IPS DF 4.7 (cell line): ENCODE measurements at regions not wholly inside any gene's neighbourhood (a gene's known extent, or its start where the extent isn't known, plus 50 kb on each side); places are given as distances from the start of the nearest gene placed in this dataset.

ENCODE experiments used
- DNase-seq: peaks from one replicate; pipeline ENCODE4 v3.0.0-alpha.2; 2013; ENCODE audit warnings: low spot score; ENCODE audit errors: extremely low read depth

DNA sequence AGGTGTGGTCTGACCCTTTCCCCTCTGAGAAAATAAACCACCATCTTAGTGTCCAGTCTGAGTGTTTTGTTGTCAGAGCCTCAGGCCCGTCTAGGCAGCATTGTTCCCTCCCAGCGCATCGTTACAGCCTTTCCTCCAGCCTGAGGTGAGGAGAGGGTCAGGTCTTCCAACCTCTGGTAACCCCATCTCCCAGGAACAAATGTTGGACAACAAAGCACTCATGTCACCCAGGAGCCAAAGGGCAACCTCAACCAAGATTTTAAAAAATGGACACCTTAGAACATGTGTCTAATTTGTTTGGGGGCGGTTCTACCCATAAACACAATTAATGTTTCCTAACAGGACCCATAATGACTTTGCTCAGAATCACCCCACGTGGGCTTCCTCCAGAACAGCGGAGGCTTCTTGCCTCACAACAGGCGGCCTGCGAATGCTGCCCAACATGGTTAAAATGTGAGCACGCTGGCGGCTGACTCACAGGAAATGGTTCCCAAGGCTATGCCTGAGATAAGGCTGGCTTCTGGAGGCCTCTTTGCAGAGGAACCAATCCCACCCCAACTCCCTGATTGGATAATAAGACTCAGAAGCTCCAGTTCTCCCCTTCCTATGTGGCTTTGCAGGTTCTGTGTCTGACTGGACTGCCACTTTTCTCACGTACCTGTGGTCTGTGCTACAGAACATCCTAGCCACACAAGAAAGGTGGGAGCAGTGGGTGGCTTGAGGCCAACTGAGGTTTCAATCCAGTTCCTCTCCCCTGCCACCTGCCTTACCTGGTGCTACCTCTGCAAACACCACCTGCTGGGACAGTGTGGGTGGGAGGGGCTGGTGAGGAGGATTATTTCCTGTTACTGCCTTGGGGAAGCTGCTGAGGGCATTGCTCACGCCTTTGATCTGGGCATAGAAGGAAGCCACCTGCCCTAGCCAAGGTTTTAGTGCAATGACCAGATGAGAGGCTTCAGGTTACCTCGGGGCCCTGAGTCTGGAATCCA, 108.8 kb downstream of the B3GNT2 start:
- DNase-seq = no peak

DNA sequence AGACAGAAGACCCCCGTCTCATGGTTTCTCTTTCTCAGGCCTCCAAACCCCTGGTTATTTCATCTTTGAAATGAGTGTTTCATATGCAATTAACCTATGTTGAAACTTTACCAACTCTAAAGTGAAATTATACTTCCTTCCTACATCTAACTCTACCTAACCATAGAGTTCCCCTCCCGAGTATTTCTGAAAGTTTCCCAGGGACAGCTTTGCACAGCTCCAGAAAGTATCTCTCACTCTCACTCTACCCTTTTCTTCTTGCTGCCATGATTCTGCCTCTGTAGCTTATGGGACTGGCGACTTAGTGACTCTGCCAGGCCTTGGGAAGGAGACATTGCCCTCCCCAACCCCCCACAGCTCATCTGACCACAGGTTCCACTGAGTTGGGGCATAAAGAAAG, 107.9 kb downstream of the B3GNT2 start:
- no peak for DNase-seq

DNA sequence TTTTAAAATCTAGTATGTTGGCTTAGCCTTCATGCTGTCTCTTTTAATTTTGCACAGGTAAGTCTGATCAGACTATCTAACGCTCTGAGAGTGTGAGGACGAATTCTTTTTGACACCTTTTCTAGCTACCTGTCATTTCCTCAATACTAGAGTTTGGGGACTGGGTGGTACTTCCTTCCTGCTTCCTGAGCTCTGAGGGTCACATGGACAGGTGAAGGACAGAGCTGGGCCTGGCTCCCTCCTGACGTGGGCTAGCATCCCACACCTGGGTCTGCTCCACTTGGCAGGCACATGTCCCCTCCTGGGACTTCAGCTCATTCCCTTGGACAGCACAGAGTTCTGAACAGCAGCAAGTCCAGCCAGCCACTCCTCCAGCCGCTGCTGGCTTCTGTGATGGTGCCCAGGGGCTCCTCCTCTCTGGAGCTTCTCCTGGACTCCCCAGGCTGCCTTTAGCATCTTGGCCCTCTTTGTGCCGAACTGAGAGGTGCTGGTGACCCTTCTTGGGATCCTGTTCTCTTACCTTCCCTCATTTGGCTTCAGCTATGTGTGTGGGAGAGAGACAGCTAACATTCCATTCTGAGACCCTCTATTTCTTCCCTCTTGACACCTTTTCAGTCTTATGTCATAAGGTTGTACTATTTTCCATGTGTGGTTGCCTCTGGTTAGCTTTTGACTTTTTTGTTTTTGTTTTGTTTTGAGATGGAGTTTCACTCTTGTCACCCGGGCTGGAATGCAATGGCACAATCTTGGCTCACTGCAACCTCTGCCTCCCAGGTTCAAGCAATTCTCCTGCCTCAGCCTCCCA, 106.9 kb downstream of the B3GNT2 start:
- DNase-seq = no peak

DNA sequence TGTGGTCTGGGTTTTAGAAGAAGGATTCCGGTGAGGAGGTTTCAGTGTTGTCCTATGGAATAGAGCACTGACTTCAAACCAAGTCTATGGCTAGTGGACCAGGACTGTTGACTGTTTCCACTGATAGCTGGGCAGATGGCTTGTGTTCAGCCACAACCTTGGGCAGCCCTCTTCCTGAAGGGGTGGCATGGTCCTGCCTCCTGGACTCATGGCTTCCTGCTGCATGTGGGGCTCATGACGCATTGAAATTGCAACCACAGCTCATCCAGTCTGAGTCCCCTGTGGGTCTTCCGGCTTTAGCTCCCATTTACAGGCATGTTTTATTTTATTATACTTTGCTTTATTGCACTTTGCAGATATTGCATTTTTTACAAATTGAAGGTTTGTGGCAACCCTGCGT, 105.0 kb downstream of the B3GNT2 start:
- no peak for DNase-seq

DNA sequence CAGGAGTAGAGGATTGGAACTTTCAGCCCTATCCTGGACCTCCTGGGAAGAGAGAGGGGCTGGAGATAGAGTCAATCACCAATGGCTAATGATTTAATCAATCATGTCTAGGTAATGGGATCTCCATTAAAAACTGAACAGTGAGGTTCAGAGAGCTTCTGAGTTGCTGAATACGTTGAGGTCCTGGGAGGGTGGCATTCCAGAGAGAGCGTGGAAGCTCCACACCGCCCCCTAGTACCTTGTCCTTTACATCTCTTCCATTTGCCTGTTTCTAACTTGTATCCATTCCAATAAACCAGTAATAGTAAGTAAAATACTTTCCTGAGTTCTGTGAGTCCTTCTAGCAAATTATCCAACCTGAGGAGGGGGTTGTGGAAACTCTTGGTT, 101.7 kb downstream of the B3GNT2 start:
- DNase-seq = no peak

DNA sequence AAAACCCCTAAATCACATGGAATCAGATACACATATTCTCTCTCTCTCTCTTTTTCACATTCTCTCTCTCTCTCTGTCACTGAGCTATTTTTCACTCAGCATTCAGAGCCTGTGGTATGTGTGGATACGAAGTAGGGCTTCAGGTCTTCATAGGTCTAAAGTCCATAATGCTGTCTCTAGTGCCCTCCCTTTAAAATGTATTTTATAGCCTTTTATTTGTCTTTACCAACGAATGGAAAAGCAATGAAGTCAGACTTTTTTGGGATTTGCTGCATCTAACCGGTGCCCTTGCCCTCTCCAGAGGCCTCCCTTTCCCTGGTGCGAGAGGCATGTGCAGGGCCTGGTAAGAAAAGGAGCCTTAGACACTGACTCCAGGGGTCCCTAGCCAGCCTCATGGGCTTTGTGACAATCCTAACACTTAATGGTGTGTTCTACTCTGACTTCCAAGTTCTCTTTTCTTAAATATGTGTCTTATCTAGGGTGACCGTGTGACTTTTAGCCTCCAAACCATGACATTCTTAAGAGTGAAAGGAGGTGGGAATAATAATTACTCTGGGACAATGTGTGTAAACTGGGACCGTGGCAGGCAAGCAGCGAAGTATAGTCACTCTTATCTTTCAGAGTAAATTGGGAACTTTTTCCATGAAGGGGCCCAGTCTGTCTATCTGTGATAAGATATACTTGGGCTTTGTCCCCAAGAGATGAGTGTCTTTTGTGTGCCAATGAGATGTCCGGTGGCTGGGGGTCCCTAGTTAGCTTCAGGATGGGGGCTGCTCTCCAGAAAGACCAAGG, 101.1 kb downstream of the B3GNT2 start:
- DNase-seq = no peak

DNA sequence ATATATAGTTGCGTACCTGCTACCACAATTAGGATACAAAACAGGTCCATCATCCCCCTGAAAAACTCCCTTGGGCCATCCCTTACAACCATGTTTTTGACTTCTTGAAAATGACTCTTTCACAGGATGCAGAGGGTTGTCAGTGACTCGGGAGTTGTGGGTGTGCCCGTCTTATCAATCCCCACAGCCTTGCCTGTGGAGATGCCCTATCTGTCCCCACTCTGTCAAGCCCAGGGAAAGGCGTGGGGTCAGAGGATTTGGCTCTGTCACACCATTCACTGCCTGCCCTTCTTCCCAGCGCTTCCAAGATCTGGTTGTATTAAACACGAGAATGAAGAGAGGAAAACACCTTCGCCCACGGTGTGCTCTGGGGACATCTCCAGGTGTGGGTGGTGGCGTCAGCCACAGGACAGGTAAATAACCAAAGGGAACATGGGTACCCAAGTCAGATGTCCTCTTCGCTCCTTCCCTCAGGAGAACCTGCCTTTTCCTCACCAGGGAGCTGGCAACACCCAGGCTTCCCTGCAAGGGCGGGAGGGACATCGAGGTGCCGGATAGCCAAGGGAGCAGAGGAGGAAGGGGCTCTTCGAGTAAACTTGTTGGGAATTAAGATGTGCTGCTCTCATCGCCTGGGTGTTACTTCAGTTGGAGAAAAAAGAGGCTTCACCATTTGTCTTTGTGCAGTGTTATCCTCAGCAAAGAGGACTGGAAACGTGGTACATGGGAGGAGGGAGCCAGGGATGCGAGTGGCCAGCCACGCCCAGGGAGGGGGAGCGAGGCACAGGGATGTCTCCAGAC, 100.3 kb downstream of the B3GNT2 start:
- DNase-seq = no peak

DNA sequence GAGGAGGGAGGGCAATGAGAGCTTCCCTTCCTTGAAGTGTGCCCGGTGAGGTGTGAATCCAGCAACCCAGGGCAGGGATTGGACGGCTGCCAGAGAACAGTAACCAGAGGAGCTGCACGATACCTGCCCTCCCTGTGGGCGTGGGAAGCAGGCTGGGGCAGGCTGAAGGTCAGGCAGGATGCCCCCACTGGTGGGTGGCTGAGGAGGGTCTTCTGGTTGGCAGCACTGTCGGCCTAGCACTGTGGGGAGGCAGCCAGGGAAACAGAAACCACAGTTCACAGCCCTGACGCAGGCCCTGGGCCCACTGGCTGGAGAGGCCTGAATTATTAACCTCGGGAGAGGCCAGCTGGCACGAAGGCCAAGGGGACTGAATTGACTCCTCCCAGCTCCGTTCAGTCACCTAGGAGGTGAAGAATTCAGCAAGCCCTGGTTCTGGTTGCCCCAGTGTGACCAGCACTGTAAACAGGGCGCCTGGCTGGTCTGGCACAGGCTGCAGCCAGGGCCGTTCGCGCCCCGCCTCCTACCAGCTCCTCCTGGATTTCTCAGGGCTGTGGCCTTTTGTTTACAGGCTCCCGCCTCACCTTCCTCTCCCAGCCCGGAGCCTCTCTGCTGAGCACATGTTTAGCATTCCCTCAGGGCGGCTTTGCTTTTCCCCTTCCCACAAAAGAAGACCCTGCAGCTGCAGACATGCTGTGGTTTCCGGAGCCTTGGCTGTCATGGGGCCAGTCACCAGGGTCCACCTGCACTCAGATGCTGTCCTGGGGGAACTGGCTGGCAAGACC, 97.8 kb downstream of the B3GNT2 start:
- no peak for DNase-seq

DNA sequence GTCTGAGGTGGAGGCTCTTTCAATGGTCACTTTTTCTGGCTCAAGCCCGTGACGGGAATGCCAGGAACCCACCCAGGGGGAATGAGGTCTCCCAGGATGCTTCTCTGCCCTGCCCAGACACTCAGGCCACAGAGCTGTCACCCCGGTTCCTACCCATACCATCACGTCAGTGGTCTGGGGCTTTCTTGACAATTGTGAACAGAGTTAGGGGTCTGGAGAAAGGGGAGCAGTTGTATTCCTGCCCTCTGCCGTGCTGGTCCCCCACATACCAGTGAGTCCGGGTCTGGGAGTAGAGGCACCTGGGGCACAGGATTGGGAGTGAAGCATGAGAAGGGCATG, 97.2 kb downstream of the B3GNT2 start:
- DNase-seq = no peak

DNA sequence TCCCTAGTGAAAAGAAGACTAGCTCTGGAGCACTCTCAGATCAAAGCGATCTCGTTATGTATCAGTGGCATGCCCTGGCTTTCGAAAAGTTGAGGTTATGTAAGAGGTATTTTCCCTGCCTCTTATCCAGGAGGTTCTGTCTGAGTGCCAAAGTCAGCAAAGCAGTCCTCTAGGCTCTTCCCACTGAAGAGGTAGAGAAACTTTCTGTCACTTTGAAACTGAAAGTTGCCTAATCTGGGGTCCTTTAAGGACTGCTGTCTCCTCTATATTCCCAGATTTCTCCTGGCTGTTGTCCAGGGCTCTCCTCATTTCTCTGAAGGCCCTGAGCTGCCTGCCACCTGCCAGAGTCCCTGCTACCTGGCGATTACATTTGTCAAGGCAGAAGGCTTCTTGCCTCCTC, 96.3 kb downstream of the B3GNT2 start:
- no peak for DNase-seq

DNA sequence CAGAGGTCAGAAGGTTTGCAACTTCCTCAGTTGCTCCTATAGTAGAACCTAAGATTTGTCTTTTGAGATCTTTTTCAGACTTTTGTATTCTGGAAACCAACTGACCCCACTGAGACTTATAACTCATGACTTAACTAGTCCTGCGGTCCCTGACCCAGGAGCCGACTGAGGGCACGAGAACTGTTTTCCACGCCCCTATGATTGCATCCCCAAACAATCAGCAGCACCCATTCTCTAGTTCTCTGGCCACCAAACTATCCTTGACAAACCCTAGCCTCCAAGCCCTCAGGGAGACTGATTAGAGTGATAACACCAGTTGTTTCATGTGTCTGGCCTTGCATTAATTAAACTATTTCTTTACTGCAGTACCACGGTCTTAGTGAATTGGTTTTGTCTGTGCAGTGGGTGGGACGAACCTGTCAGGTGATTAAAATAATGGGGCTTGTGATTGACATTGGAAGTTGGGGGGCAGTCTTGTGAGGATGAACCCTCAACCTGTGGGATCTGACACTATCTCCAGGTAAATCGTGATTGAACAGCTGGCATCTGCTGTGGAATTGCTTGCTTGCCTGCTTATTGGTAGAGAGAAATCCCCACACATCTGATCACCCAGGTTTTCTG, 95.7 kb downstream of the B3GNT2 start:
- no peak for DNase-seq

DNA sequence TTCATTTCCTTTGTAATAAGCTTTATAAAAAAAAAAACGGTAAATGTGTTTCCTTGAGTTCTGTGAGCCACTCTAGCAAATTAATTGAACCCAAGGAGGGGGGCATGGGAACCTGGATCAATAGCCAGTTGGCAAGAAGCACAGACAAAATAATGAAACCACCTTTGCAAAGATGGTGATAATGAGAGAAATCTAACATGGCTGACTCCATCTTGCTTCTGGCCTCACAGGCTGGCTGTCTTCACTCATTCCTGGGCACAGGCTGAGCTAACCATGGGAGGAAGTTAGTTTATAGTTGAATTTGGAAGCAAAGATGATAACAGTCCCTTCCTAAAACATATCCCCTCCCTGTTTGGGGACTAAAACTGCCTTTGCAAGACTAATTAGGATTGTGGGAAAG, 95.1 kb downstream of the B3GNT2 start:
- no peak for DNase-seq

DNA sequence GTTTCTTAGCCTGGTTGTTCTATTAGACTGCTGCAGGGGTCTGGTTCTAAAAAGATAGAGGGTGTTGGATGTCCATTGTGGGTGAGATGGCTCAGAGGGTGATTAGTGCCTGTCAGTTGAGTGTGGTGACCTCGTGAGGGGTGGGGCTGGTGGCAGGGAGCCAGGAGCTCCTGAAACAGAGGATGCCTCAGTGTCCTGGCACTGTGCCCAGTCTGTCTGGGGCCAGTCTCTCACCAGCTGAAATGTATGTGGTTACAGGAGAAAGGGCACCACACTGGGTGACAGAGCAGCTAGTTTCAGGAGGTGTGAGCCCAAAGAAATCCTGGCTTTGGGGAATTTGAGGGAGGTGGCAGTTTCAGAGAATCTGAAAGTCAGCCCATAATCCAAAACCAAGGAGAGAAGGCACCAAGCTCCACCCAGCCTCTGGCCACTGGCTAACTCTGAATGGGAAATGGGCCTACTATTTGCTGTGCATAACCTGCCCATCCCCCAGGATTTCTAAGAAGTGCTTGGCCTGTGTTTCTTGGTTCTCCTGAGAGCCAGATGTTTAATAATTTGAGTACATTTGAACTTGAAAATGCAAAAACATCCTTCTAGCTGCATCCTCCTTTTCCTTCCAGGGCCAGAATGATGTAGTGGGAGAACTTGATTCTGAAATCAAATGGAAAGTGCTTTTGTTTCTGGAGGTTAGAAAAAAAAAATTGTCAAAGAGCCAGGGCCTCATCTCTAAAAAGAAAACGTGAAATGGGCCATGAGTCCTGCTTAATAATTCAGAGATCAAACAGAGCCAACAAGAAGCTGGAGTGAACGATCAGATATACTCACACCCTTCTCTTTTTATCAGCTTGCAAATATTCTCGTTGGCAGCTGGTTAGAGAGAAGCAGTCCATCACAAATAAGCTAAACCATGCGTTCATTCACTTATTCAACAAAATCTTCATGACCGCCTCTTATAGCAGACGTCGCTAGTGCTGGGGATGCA, 92.3 kb downstream of the B3GNT2 start:
- no peak for DNase-seq

DNA sequence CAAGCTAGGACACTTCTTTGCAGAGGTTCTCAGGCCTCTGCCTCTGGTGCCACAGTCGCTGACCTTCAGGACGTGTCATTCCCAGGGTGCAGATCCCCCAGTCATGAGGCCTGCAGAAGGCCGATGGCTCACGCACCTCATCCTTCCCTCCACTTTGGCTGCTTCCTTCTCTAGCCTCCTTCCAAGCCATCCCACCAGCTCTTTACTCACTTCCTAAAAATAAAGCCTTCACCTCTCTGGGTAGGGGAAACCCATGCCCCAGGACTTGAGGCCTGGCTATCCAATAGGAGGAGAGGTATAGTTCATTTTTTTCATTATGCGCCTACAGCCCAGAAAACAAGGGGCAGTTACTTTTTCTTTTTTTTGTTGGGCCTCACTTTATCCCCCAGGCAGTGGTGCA, 91.4 kb downstream of the B3GNT2 start:
- no peak for DNase-seq

DNA sequence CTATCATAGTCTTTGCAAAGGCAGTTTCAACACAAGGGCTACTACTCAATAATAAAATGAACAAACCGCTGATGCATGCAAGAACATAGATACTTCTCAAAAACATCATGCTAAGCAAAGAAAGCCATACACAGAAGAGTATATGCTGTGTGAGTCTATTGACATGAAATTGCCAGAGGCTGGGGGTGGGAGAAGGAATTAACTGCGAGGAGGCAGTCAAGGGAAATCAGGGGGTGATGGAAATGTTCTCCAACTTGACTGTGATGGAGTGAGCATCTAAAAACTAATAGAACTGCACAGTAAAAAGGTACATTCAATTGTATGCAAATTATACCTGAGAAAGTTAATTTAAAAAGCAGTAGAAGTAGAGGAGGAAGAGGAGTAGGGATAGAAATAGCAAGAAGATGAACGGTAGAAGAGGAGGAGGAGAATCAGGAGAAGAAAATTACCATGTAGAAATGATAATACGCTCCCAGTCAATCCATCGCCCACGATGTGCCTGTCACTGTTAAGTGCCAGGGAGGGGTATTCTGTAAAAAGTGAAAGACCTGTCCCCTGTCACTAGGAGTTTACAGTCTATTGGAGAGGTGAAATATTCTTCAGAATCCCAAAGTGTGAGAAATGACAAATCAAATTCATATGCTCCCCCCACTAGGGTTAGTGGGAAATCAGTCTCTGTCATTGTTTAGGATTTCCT, 90.3 kb downstream of the B3GNT2 start:
- DNase-seq = no peak

DNA sequence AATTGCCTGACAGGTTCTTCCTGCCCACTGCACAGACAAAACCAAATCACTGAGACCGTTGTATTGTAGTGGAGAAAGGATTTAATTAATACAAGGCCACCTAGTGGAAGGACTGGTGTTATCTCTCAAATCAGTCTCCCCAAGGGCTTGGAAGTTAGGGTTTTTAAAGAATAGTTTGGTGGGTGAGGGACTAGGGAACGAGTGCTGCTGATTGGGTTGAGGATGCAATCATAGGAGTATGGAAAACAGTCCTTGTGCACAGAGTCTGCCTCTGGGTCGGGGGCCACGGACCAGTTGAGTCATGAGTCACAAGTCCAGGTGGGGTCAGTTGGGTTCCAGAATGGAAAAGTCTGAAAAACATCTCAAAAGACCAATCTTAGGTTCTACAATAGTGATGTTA, 89.1 kb downstream of the B3GNT2 start:
- DNase-seq = no peak

DNA sequence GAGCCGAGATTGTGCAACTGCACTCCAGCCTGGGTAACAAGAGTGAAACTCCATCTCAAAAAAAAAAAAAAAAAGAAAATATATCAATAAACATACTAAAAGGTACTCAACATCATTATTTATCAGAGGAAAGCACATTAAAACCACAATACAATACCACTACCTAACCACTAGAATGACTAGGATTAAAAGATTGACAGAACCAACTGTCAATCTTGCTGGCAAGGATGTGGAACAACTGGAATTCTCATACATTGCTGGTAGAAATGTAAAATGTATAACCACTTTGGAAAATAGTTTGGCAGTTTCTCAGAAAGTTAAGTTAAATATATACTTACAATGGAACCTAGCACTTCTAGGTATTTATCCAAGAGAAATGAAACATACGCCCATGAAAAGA, 88.6 kb downstream of the B3GNT2 start:
- no peak for DNase-seq

DNA sequence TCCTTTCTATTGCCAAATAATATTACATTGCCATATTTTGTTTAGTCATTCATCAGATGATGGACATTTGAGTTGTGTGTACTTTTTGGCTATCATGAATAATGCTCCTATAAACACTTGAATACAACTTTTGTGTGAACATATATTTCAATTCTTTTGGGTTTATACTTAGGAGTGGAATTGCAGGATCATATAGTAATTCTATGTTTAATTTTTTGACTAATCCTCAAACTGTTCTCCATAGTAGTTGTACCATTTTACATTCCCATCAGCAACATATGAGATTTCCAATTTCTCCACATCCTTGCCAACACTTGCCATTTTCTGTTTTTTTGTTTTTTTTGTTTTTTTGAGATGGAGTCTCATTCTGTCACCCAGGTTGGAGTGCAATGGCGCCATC, 87.2 kb downstream of the B3GNT2 start:
- DNase-seq = no peak
